Astrocyte of the cerebellum (primary cell): ENCODE measurements at regions not wholly inside any gene's neighbourhood (a gene's known extent, or its start where the extent isn't known, plus 50 kb on each side); places are given as distances from the start of the nearest gene placed in this dataset.

Source experiments
- DNase-seq: peaks from one replicate; pipeline ENCODE4 v3.0.0-alpha.2; 2011; ENCODE audit warnings: low read depth
- H3K4me3 ChIP-seq: 2 replicates; pipeline ENCODE4 v1.5.1; 2011; ENCODE audit warnings: mild to moderate bottlenecking, low read depth, low read length, moderate library complexity
- in situ Hi-C: cut with HindIII; loops from 2 replicates; pipeline ENCODE4 v1.10.0; 2017; ENCODE audit warnings: low sequenced_read_pairs
- TF ChIP-seq, protein P1 (sequence below): IDR thresholded peaks from 2 replicates; pipeline ENCODE4 v1.5.1; 2012; ENCODE audit warnings: low read length, low read depth, moderate library complexity, mild to moderate bottlenecking; ENCODE audit errors: missing control alignments

DNA sequence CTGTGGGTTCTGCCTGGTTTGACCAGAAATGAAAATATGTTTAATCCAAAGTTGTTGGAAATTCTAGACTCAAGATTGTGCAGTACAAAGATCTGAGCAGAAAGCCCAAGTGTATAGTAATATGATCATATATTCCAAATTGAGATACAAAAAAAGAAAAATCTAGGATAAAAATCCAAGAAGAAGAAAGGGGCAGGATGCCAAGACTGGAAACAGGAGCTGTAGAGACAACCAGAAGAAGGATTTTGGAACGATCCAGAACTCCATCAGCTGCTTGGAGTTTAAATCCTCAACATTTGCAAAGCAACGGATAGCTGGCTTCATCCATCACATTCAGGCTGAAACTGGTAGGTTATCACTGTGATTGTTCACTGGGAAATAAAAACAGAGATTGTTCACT is 333.6 kb upstream of the UBE2E3 start:
- in situ Hi-C loops, result no loop called here
- TF ChIP-seq, protein P1, sequence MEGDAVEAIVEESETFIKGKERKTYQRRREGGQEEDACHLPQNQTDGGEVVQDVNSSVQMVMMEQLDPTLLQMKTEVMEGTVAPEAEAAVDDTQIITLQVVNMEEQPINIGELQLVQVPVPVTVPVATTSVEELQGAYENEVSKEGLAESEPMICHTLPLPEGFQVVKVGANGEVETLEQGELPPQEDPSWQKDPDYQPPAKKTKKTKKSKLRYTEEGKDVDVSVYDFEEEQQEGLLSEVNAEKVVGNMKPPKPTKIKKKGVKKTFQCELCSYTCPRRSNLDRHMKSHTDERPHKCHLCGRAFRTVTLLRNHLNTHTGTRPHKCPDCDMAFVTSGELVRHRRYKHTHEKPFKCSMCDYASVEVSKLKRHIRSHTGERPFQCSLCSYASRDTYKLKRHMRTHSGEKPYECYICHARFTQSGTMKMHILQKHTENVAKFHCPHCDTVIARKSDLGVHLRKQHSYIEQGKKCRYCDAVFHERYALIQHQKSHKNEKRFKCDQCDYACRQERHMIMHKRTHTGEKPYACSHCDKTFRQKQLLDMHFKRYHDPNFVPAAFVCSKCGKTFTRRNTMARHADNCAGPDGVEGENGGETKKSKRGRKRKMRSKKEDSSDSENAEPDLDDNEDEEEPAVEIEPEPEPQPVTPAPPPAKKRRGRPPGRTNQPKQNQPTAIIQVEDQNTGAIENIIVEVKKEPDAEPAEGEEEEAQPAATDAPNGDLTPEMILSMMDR, result no peak
- DNase-seq, result no peak
- no peak overlapping the region for H3K4me3 ChIP-seq

DNA sequence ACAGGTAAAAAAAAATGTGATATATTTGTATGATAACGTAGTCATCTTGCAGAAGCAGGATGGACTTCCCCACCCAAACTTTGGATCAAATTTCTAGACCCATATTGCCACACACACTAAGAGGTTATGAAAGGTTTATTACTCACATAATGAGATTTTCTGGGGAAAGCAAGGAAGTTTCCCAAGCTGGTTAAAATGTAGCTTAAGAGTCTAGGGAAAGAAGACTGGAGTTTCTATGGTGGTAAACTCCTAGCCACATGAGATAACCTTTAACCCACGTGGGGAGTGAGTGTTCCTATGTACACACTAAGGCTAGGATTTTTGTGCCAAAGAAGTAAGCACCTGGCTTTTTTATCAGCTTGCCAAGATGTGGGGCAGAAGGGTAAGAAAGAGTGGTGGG is 335.7 kb upstream of the UBE2E3 start:
- in situ Hi-C loops, result no loop called here
- TF ChIP-seq, protein P1, result no peak
- peak; percentile 39 for DNase-seq
- no peak overlapping the region for H3K4me3 ChIP-seq

DNA sequence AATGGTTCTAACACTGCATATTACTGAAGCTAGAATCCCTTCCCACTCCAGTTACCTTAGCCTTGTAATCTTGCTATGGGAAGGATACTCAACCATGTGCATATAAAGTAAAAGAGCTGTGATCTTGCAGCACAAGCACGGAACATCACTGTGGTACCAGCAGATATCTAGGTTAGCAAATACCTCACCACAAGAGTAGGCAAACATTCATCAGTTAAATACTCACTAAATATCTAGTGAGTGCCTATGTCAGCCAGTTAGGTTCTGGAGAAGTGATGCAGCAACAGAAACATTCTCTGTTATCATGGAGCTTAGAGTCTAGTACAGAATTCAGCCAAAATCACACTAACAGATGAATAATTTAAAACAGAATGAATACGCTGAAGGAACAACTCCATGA is 349.6 kb upstream of the UBE2E3 start:
- H3K4me3 ChIP-seq, result no peak overlapping the region
- no peak for DNase-seq
- TF ChIP-seq, protein P1, result no peak
- in situ Hi-C loops, result no loop called here

DNA sequence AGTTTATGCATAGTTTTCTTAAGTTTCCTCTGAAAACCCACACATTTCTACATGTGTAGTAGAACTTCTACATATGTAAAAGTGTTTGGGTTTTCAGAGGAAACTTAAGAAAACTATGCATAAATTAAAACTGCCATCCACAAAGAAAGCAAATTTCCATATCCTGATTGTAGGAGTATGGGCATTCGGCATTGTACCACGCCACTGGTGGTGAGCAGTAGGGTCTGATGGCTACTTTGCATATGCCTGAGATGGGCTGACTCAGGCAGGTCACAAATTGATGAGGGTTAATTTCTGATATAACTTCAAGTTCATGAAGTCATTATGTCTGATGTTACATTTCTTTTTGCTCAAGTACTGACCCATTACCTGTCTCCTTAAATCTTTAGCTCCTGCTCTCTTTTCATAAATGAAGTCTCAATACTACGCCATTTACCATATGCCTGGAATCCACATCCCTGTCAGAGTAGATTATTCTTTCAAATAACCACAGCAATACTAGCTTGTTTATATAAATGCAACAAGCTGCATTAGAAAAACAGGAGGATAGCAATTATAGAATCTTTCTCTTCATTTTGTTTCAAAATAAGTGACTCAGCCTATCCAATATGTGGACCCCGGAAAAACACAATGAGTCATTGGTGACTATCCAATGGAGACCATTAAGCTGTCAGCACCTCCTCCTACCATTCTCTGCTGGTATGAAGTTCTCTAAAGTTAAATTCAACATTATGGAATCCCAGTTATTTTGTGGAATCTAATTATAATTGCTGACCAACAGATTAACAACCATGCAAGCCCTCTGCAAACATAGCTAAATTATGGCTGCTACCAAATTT is 355.2 kb upstream of the UBE2E3 start:
- TF ChIP-seq, protein P1, result no peak
- in situ Hi-C loops, result no loop called here
- no peak overlapping the region for H3K4me3 ChIP-seq
- DNase-seq, result peak; percentile 53

DNA sequence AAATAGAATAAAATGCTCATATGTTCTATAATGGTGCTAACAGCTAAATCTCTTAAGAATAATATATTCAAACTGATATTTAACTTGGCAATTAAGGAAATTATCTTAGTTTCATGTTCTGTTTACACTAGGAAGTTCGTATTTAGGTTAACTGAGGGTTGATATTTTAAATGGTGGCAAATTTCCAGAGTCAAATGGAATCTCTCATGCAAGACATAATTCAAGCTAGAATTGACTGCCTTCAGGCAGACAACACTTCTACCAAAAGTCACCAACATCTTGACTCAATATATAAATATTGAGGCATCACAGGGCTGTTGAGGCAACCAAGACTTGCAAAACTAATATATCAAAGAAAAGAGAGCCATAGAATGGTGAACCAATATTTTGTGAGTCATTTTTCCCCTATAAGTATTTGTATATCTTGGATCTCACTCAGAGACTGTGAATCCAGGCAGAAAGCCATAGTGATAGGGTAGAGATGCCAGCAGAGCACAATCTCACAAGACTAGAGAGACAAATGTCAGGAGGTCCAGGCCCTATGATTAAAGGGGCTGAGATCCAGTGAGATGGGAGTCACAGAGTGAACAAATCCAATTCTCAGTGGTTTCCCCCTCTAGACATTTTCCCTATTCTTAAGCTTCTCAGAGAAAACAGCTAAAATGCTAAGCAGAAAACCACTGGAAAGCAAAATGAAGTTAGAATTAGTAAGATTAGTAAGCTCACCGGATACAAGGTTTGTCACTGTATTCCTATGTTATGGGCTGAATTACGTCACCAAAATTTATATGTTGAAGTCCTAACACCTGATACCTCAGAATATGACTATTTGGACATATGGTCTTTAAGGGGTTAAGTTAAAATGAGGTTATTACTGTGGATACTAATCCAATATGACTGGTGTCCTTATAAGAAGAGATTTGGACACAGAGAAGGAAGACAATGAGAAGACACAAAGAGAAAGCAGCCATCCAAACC is 358.2 kb upstream of the UBE2E3 start:
- TF ChIP-seq, protein P1, result no peak
- DNase-seq, result peak; percentile 15
- no peak overlapping the region for H3K4me3 ChIP-seq
- in situ Hi-C loops, result no loop called here

DNA sequence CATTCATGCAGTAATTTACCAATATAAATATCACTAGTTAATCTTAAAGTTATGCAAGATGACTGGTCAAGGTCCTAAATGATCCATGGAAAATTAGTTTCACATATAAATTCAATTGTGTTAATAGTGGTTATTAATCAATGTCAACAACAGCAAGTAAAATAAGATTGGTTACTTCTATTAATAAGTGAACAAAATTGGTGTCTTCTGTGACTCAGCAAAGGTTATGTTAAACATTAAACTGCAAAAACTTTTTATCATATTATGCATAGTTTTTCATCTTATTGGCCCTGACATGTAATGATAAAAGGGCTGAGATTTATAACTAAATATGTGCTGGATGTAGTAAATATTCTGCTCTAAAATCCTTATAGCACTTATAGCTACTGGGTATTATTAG is 359.0 kb upstream of the UBE2E3 start:
- in situ Hi-C loops, result no loop called here
- no peak overlapping the region for H3K4me3 ChIP-seq
- TF ChIP-seq, protein P1, result no peak
- DNase-seq, result no peak
